BLaER1 treated with 17β-estradiol and CSF1 and Interleukin-3, amounts not matched to agents 10 nM and 100 nM (cell line): ENCODE measurements at regions not wholly inside any gene's neighbourhood (a gene's known extent, or its start where the extent isn't known, plus 50 kb on each side); places are given as distances from the start of the nearest gene placed in this dataset.

Source experiments
- H3K27ac ChIP-seq, 11 experiments: shearing (Covaris generic); formaldehyde crosslinking; 2 replicates each; pipeline ENCODE4 v1.8.1; 2022
- H3K27me3 ChIP-seq, 11 experiments: shearing (Covaris generic); formaldehyde crosslinking; 2 replicates each; pipeline ENCODE4 v1.8.1; 2022
- H3K36me3 ChIP-seq, 11 experiments: shearing (Covaris generic); formaldehyde crosslinking; 2 replicates each; pipeline ENCODE4 v1.8.1; 2022
- H3K4me1 ChIP-seq, 10 experiments: shearing (Covaris generic); formaldehyde crosslinking; 2 replicates each; pipeline ENCODE4 v1.8.1; 2022
- H3K4me2 ChIP-seq, 11 experiments: shearing (Covaris generic); formaldehyde crosslinking; 2 replicates each; pipeline ENCODE4 v1.8.1; 2022
- H3K4me3 ChIP-seq, 10 experiments: shearing (Covaris generic); formaldehyde crosslinking; 2 replicates each; pipeline ENCODE4 v1.8.1; 2022
- H3K9ac ChIP-seq, 11 experiments: shearing (Covaris generic); formaldehyde crosslinking; 2 replicates each; pipeline ENCODE4 v1.8.1; 2022
- H3K9me3 ChIP-seq, 11 experiments: shearing (Covaris generic); formaldehyde crosslinking; replicated peaks in 1 of 11; 2 replicates each; pipeline ENCODE4 v1.8.1; 2022
- H4K20me1 ChIP-seq, 11 experiments: shearing (Covaris generic); formaldehyde crosslinking; 2 replicates each; pipeline ENCODE4 v1.8.1; 2022
- Cebpa-rat ChIP-seq, 11 experiments: shearing (Covaris generic); IDR thresholded peaks; 2 replicates each; pipeline ENCODE4 v1.8.1; 2022

- H3K4me1 ChIP-seq: no peaks in the 10 kb centered on the region
- H3K9ac ChIP-seq: no peak overlapping the region
- no peak overlapping the region for H3K27ac ChIP-seq
- H3K4me2 ChIP-seq: no peak overlapping the region
- H3K27me3 ChIP-seq: no peaks in the 10 kb centered on the region
- TF ChIP-seq Cebpa-rat (IDR thresholded peaks at IDR 0.05): no peak
- H4K20me1 ChIP-seq: no peaks in the 10 kb centered on the region
- H3K36me3 ChIP-seq: no peaks in the 10 kb centered on the region
- H3K9me3 ChIP-seq: peaks cover 0 to 5% (median 0%) of the 10 kb centered on the region in 11 experiments; a peak in 1 of 22 replicates
- no peak overlapping the region for H3K4me3 ChIP-seq
These were observed 90.6 kb downstream of the PLCE1 start for GRCh38 chr10:94084344-94084743.

- Histone ChIP-seq H3K9ac (no peak overlapping the region), H3K4me3 (no peak overlapping the region), H4K20me1 (no peaks in the 10 kb centered on the region), H3K27ac (no peak overlapping the region), H3K27me3 (no peaks in the 10 kb centered on the region), H3K4me1 (no peaks in the 10 kb centered on the region), H3K4me2 (no peak overlapping the region), H3K36me3 (no peaks in the 10 kb centered on the region), H3K9me3 (peaks cover 0 to 5% (median 0%) of the 10 kb centered on the region in 11 experiments; a peak in 1 of 22 replicates)
- TF ChIP-seq Cebpa-rat (IDR thresholded peaks at IDR 0.05): no peak
These were observed 91.6 kb downstream of the PLCE1 start for GRCh38 chr10:94085288-94085687.

GRCh38 chr10:94085766-94086437, 92.2 kb downstream of the PLCE1 start:
- Histone ChIP-seq H3K4me1 (no peaks in the 10 kb centered on the region), H3K36me3 (no peaks in the 10 kb centered on the region)

GRCh38 chr10:94088926-94089381, 95.2 kb downstream of the PLCE1 start:
- H3K27me3 ChIP-seq: no peaks in the 10 kb centered on the region
- H3K36me3 ChIP-seq: no peaks in the 10 kb centered on the region
- H4K20me1 ChIP-seq: no peaks in the 10 kb centered on the region
- no peak overlapping the region for H3K27ac ChIP-seq
- no peak overlapping the region for H3K4me2 ChIP-seq
- no peak for TF ChIP-seq Cebpa-rat (IDR thresholded peaks at IDR 0.05)
- H3K4me3 ChIP-seq: no peak overlapping the region
- no peak overlapping the region for H3K9ac ChIP-seq
- H3K9me3 ChIP-seq: no peaks in the 10 kb centered on the region
- H3K4me1 ChIP-seq: no peaks in the 10 kb centered on the region

More at GRCh38 chr10:94085766-94086437, 92.2 kb downstream of the PLCE1 start:
- Histone ChIP-seq H3K27me3 (no peaks in the 10 kb centered on the region), H3K9ac (no peak overlapping the region), H3K4me3 (no peak overlapping the region), H4K20me1 (no peaks in the 10 kb centered on the region), H3K27ac (no peak overlapping the region), H3K9me3 (peaks cover 0 to 5% (median 0%) of the 10 kb centered on the region in 11 experiments; a peak in 1 of 22 replicates), H3K4me2 (no peak overlapping the region)
- TF ChIP-seq Cebpa-rat (IDR thresholded peaks at IDR 0.05): no peak

GRCh38 chr10:94091649-94092048, 97.9 kb downstream of the PLCE1 start:
- H3K4me2 ChIP-seq: no peak overlapping the region
- H3K9ac ChIP-seq: no peak overlapping the region
- H3K4me3 ChIP-seq: no peak overlapping the region
- no peaks in the 10 kb centered on the region for H4K20me1 ChIP-seq
- no peaks in the 10 kb centered on the region for H3K9me3 ChIP-seq
- H3K36me3 ChIP-seq: no peaks in the 10 kb centered on the region
- no peaks in the 10 kb centered on the region for H3K27me3 ChIP-seq
- H3K4me1 ChIP-seq: no peaks in the 10 kb centered on the region
- TF ChIP-seq Cebpa-rat (IDR thresholded peaks at IDR 0.05): no peak
- H3K27ac ChIP-seq: no peak overlapping the region

GRCh38 chr10:94092848-94093247, 99.1 kb downstream of the PLCE1 start:
- no peak for TF ChIP-seq Cebpa-rat (IDR thresholded peaks at IDR 0.05)
- no peaks in the 10 kb centered on the region for H4K20me1 ChIP-seq
- H3K4me3 ChIP-seq: no peak overlapping the region
- no peaks in the 10 kb centered on the region for H3K27me3 ChIP-seq
- H3K4me1 ChIP-seq: no peaks in the 10 kb centered on the region
- no peak overlapping the region for H3K9ac ChIP-seq
- H3K9me3 ChIP-seq: no peaks in the 10 kb centered on the region
- no peak overlapping the region for H3K27ac ChIP-seq
- H3K36me3 ChIP-seq: no peaks in the 10 kb centered on the region
- no peak overlapping the region for H3K4me2 ChIP-seq

- Histone ChIP-seq H3K9me3 (no peaks in the 10 kb centered on the region), H3K36me3 (no peaks in the 10 kb centered on the region), H3K27me3 (no peaks in the 10 kb centered on the region), H3K4me2 (no peak overlapping the region), H4K20me1 (no peaks in the 10 kb centered on the region), H3K4me3 (no peak overlapping the region), H3K9ac (no peak overlapping the region), H3K4me1 (no peaks in the 10 kb centered on the region), H3K27ac (no peak overlapping the region)
- no peak for TF ChIP-seq Cebpa-rat (IDR thresholded peaks at IDR 0.05)
These were observed 99.7 kb downstream of the PLCE1 start for GRCh38 chr10:94093286-94093905.

GRCh38 chr10:94094540-94094939, 100.8 kb downstream of the PLCE1 start:
- Histone ChIP-seq H3K9me3 (no peaks in the 10 kb centered on the region), H3K36me3 (no peaks in the 10 kb centered on the region), H3K4me2 (no peak overlapping the region), H3K4me3 (no peak overlapping the region), H3K4me1 (no peaks in the 10 kb centered on the region), H4K20me1 (no peaks in the 10 kb centered on the region), H3K9ac (no peak overlapping the region), H3K27ac (no peak overlapping the region), H3K27me3 (no peaks in the 10 kb centered on the region)
- no peak for TF ChIP-seq Cebpa-rat (IDR thresholded peaks at IDR 0.05)

- Histone ChIP-seq H3K9me3 (no peaks in the 10 kb centered on the region), H3K36me3 (no peaks in the 10 kb centered on the region), H3K27me3 (no peaks in the 10 kb centered on the region), H3K4me3 (no peak overlapping the region), H4K20me1 (no peaks in the 10 kb centered on the region), H3K4me1 (no peaks in the 10 kb centered on the region), H3K27ac (no peak overlapping the region), H3K9ac (no peak overlapping the region), H3K4me2 (no peak overlapping the region)
- TF ChIP-seq Cebpa-rat (IDR thresholded peaks at IDR 0.05): no peak
These were observed 103.9 kb downstream of the PLCE1 start for GRCh38 chr10:94097656-94098055.

GRCh38 chr10:94098896-94099295, 105.2 kb downstream of the PLCE1 start:
- Histone ChIP-seq H3K4me1 (no peaks in the 10 kb centered on the region), H4K20me1 (no peaks in the 10 kb centered on the region), H3K9ac (no peak overlapping the region), H3K4me2 (no peak overlapping the region), H3K4me3 (no peak overlapping the region), H3K36me3 (no peaks in the 10 kb centered on the region), H3K27me3 (no peaks in the 10 kb centered on the region), H3K27ac (no peak overlapping the region), H3K9me3 (no peaks in the 10 kb centered on the region)
- TF ChIP-seq Cebpa-rat (IDR thresholded peaks at IDR 0.05): no peak
